GM12801 (cell line): ENCODE measurements at regions not wholly inside any gene's neighbourhood (a gene's known extent, or its start where the extent isn't known, plus 50 kb on each side); places are given as distances from the start of the nearest gene placed in this dataset.

ENCODE experiments used
- CTCF ChIP-seq: IDR thresholded peaks from one replicate; pipeline ENCODE4 v1.5.1; 2011; ENCODE audit warnings: control low read depth; ENCODE audit not compliant: insufficient read length; ENCODE audit errors: extremely low read depth

- no peak for TF ChIP-seq CTCF
Measured at GRCh38 chr5:152293189-152293588, 111.9 kb downstream of the NMUR2 start.

GRCh38 chr5:152290181-152290580 is 114.9 kb downstream of the NMUR2 start:
- TF ChIP-seq CTCF = no peak

GRCh38 chr5:152288917-152289595 is 116.0 kb downstream of the NMUR2 start:
- TF ChIP-seq CTCF = no peak

GRCh38 chr5:152288499-152288898 is 116.6 kb downstream of the NMUR2 start:
- no peak for TF ChIP-seq CTCF

- no peak for TF ChIP-seq CTCF
Measured at GRCh38 chr5:152285764-152286163, 119.3 kb downstream of the NMUR2 start.

- TF ChIP-seq CTCF = no peak
Measured at GRCh38 chr5:152282331-152282730, 122.7 kb downstream of the NMUR2 start.

- no peak for TF ChIP-seq CTCF
Measured at GRCh38 chr5:152277936-152278335, 127.1 kb downstream of the NMUR2 start.
